ENCODE measurements at regions not wholly inside any gene's neighbourhood (a gene's known extent, or its start where the extent isn't known, plus 50 kb on each side); places are given as distances from the start of the nearest gene placed in this dataset.

DNA sequence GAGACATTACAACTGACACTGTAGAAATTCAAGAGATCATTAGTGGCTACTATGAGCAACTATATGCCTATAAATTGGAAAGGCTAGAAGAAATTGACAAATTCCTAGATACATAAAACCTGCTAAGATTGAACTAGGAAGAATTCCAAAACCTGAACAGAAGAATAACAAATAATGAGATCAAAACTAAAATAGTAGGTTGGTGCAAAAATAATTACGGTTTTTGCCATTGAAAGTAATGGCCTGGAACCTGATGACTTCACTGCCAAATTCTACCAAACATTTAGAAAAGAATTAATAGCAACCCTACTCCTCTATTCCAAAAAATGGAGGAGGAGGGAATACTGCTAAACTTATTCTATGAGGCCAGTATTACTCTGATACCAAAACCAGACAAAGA, 824.9 kb downstream of the KLHL13 start:
- TF ChIP-seq, protein P1, sequence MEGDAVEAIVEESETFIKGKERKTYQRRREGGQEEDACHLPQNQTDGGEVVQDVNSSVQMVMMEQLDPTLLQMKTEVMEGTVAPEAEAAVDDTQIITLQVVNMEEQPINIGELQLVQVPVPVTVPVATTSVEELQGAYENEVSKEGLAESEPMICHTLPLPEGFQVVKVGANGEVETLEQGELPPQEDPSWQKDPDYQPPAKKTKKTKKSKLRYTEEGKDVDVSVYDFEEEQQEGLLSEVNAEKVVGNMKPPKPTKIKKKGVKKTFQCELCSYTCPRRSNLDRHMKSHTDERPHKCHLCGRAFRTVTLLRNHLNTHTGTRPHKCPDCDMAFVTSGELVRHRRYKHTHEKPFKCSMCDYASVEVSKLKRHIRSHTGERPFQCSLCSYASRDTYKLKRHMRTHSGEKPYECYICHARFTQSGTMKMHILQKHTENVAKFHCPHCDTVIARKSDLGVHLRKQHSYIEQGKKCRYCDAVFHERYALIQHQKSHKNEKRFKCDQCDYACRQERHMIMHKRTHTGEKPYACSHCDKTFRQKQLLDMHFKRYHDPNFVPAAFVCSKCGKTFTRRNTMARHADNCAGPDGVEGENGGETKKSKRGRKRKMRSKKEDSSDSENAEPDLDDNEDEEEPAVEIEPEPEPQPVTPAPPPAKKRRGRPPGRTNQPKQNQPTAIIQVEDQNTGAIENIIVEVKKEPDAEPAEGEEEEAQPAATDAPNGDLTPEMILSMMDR (IDR thresholded peaks at IDR 0.05) = no peak
- no peak for TF ChIP-seq EZH2phosphoT487 (IDR thresholded peaks at IDR 0.05)

All from neural progenitor cell (in vitro differentiated cells).